Adrenal gland (tissue), 9 donors: ENCODE measurements at regions not wholly inside any gene's neighbourhood (a gene's known extent, or its start where the extent isn't known, plus 50 kb on each side); places are given as distances from the start of the nearest gene placed in this dataset.

Experiments used
- DNase-seq, 7 donors: peaks; one replicate each; pipeline ENCODE4 v3.0.0-alpha.2; 2019 to 2020
- H3K27ac ChIP-seq, 5 donors: fragments of 200-600 bp; sonication (generic) in 4 of 5; 1 replicate in 3 of 5; 2 replicates in 2 of 5; pipeline versions ENCODE4 v1.5.1 to v1.8.0; 2016 to 2020; ENCODE audit warnings: mild to moderate bottlenecking in 1 of 5
- H3K27me3 ChIP-seq: fragments of 200-600 bp; 2 replicates; pipeline ENCODE4 v1.8.0; 2021
- H3K36me3 ChIP-seq, 2 donors: fragments of 200-600 bp; replicated peaks in 1 of 2; 1 replicate in 1 of 2; 2 replicates in 1 of 2; pipeline versions ENCODE4 v1.5.1 to v1.8.0; 2018 to 2022
- H3K4me1 ChIP-seq, 2 donors: fragments of 200-600 bp; replicated peaks in 1 of 2; 1 replicate in 1 of 2; 2 replicates in 1 of 2; pipeline versions ENCODE4 v1.5.1 to v1.8.0; 2018 to 2021
- H3K4me3 ChIP-seq, 4 donors: fragments of 200-600 bp; sonication (generic) in 3 of 4; one replicate each; pipeline ENCODE4 v1.5.1; 2016 to 2018
- H3K9me3 ChIP-seq, 3 donors: fragments of 200-600 bp; sonication (generic) in 1 of 3; replicated peaks in 1 of 3; 1 replicate in 2 of 3; 2 replicates in 1 of 3; pipeline versions ENCODE4 v1.5.1 to v1.8.0; 2016 to 2021
- POLR2A ChIP-seq, 2 donors: fragments of 450-650 bp; IDR thresholded peaks; one replicate each; pipeline ENCODE4 v1.6.1; 2017; ENCODE audit warnings: antibody characterized with exemption in 2 of 2, mild to moderate bottlenecking in 2 of 2, moderate library complexity in 1 of 2
- WGBS, 4 donors: extraction: QIAGEN DNeasy Blood & Tissue Kit in 2 of 4; methylation state at CpG; one replicate each; pipeline versions ENCODE4 v1.1.5 to v1.1.7; 2013 to 2017; 5-methylcytosine and 5-hydroxymethylcytosine counted together
- intact Hi-C, 2 donors: fragments of 100-400 bp; cut with DNase I; formaldehyde crosslinking; loops; one replicate each; pipeline versions ENCODE4 v1.14.1 to v1.15.0; 2022 to 2023
- TF ChIP-seq, protein P1 (sequence below), 6 experiments: fragments of 450-650 bp in 4 of 6; fragments of 200-600 bp in 2 of 6; sonication (generic) in 1 of 6; IDR thresholded peaks; 1 replicate in 5 of 6; 2 replicates in 1 of 6; pipeline versions ENCODE4 v1.5.1 to v1.8.0; 2016 to 2021; ENCODE audit warnings: antibody characterized with exemption in 6 of 6, mild to moderate bottlenecking in 2 of 6, moderate library complexity in 1 of 6
- donor health status: healthy with polysubstance abuse.
- donor health status: Bipolar disorder and iron deficiency.
- donor health status: DM: yes; HTN: yes; CAD: no.
- donor health status: DM: no; HTN: no; CAD: no.
- donor health status: DM: no; HTN: no; CAD: no.

GRCh38 chr2:129467941-129468340 lies 511.5 kb upstream of the RAB6C start:
- H3K36me3 ChIP-seq, result no peaks in the 10 kb centered on the region
- TF ChIP-seq, protein P1, sequence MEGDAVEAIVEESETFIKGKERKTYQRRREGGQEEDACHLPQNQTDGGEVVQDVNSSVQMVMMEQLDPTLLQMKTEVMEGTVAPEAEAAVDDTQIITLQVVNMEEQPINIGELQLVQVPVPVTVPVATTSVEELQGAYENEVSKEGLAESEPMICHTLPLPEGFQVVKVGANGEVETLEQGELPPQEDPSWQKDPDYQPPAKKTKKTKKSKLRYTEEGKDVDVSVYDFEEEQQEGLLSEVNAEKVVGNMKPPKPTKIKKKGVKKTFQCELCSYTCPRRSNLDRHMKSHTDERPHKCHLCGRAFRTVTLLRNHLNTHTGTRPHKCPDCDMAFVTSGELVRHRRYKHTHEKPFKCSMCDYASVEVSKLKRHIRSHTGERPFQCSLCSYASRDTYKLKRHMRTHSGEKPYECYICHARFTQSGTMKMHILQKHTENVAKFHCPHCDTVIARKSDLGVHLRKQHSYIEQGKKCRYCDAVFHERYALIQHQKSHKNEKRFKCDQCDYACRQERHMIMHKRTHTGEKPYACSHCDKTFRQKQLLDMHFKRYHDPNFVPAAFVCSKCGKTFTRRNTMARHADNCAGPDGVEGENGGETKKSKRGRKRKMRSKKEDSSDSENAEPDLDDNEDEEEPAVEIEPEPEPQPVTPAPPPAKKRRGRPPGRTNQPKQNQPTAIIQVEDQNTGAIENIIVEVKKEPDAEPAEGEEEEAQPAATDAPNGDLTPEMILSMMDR (IDR thresholded peaks at IDR 0.05), result no peak
- TF ChIP-seq POLR2A (IDR thresholded peaks at IDR 0.05), result no peak
- intact Hi-C loops, result no loop called here
- no peak for DNase-seq
- no peaks in the 10 kb centered on the region for H3K27me3 ChIP-seq
- no peaks in the 10 kb centered on the region for H3K9me3 ChIP-seq
- H3K27ac ChIP-seq, result no peak overlapping the region
- WGBS, 4 donors, result 68 to 84% (median 76%) methylated on average over 2 to 3 of the region's 3 CpGs
- no peak overlapping the region for H3K4me3 ChIP-seq
- H3K4me1 ChIP-seq, result no peaks in the 10 kb centered on the region

DNA sequence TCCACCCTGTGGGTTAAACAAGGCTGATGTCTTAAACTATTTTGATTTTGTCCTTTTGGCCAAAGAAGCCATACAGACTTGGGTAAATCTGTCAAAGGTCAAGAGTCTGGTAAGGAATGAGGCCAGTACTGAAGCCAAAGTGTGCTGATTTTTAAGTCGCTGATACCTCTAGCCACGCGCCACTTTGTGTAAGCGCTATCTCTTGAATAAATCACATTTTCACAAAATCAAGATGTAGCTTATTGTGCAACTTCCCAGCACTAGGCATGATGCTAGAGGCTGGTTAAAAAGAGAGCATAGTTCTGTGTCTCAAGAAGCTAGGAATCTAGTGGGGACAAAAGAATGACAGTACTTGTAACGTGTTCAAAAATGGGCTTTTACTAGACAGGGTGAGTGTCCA lies 510.6 kb upstream of the RAB6C start:
- Histone ChIP-seq H3K4me1 (no peaks in the 10 kb centered on the region), H3K36me3 (no peaks in the 10 kb centered on the region), H3K4me3 (no peak overlapping the region), H3K27ac (no peak overlapping the region), H3K27me3 (no peaks in the 10 kb centered on the region), H3K9me3 (no peaks in the 10 kb centered on the region)
- TF ChIP-seq POLR2A (IDR thresholded peaks at IDR 0.05), result no peak
- TF ChIP-seq, protein P1 (IDR thresholded peaks at IDR 0.05), result no peak
- DNase-seq, result no peak
- 83 to 92% (median 89%) methylated on average over 5 of the region's 5 CpGs for WGBS, 4 donors
- intact Hi-C loops, result no loop called here

DNA sequence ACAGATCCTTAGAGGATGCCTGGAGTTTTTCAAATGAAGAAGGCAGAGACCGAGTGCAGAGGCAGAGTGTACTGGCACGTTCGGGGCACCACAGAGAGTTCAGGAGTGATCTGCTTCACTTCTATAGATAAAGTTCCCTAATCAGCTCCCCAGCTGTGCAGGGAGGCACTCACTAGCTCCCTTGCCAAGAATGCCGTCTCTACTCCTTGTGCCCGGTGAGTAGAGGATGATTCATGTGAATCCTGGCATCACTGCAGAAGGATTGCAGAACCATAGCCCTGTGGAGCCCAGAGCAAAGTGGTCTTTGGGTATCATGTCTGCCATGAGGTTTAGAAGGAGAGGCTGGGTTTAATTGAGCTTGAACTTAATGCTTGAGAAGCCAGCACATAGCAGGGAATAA lies 510.1 kb upstream of the RAB6C start:
- Histone ChIP-seq H3K36me3 (no peaks in the 10 kb centered on the region), H3K27me3 (no peaks in the 10 kb centered on the region), H3K4me3 (no peak overlapping the region), H3K4me1 (no peaks in the 10 kb centered on the region), H3K9me3 (no peaks in the 10 kb centered on the region), H3K27ac (no peak overlapping the region)
- intact Hi-C loops, result no loop called here
- DNase-seq, result no peak
- TF ChIP-seq, protein P1 (IDR thresholded peaks at IDR 0.05), result no peak
- 61 to 77% (median 66%) methylated on average over 3 to 5 of the region's 5 CpGs for WGBS, 4 donors

DNA sequence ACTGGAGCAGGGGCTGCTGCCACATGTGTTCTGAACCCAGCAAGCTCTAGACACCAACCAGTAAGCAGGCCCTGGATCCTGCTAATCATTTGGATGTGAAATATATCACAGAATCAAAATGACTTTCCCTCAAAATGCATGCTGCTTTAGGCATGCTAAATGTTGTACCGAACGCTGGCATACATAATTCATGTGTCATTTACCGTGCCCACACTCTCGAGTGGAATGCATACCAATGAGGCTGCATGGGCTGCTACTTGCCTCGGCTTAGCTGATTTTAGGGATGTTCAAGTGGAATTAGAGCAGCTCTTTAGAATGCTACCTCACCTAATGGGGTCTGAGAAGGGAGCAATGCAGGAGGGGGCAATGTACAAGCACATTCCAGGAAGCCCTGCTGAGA lies 509.6 kb upstream of the RAB6C start:
- no peaks in the 10 kb centered on the region for H3K4me1 ChIP-seq
- H3K36me3 ChIP-seq, result no peaks in the 10 kb centered on the region
- H3K27ac ChIP-seq, result no peak overlapping the region
- no peaks in the 10 kb centered on the region for H3K27me3 ChIP-seq
- WGBS, 4 donors, result 66 to 83% (median 77%) methylated on average over 5 of the region's 5 CpGs
- no peak overlapping the region for H3K4me3 ChIP-seq
- TF ChIP-seq, protein P1 (IDR thresholded peaks at IDR 0.05), result no peak
- TF ChIP-seq POLR2A (IDR thresholded peaks at IDR 0.05), result no peak
- intact Hi-C loops, result no loop called here
- DNase-seq, result no peak
- no peaks in the 10 kb centered on the region for H3K9me3 ChIP-seq
